Brain microvascular endothelial cell (primary cell): ENCODE measurements at regions not wholly inside any gene's neighbourhood (a gene's known extent, or its start where the extent isn't known, plus 50 kb on each side); places are given as distances from the start of the nearest gene placed in this dataset.

Experiments
- DNase-seq: peaks from one replicate; pipeline ENCODE4 v3.0.0-alpha.2; 2020
- H3K27ac ChIP-seq: fragments of 250-450 bp; sonication (Bioruptor Pico); 2 replicates; pipeline ENCODE4 v1.5.1; 2020; ENCODE audit warnings: mild to moderate bottlenecking, moderate library complexity
- H3K27me3 ChIP-seq: fragments of 250-450 bp; sonication (Bioruptor Pico); replicated peaks from 2 replicates; pipeline ENCODE4 v1.5.1; 2020; ENCODE audit warnings: mild to moderate bottlenecking
- H3K36me3 ChIP-seq: fragments of 250-450 bp; sonication (Bioruptor Pico); replicated peaks from 2 replicates; pipeline ENCODE4 v1.5.1; 2020; ENCODE audit warnings: mild to moderate bottlenecking
- H3K4me3 ChIP-seq: 2 replicates; pipeline ENCODE4 v1.5.1; 2011; ENCODE audit warnings: low read depth, mild to moderate bottlenecking, control low read depth, low read length, moderate library complexity
- in situ Hi-C: cut with HindIII; loops from 2 replicates; pipeline ENCODE4 v1.10.0; 2017; ENCODE audit warnings: low sequenced_read_pairs, low pct_ligation_motif_present
- TF ChIP-seq, protein P1 (sequence below): IDR thresholded peaks from 2 replicates; pipeline ENCODE4 v1.5.1; 2011; ENCODE audit warnings: low read depth, mild to moderate bottlenecking, moderate library complexity, low read length, control low read depth, inconsistent platforms; ENCODE audit errors: missing control alignments

- H3K27ac ChIP-seq = no peak overlapping the region
- no peak for DNase-seq
- H3K36me3 ChIP-seq = no peaks in the 10 kb centered on the region
- TF ChIP-seq, protein P1, sequence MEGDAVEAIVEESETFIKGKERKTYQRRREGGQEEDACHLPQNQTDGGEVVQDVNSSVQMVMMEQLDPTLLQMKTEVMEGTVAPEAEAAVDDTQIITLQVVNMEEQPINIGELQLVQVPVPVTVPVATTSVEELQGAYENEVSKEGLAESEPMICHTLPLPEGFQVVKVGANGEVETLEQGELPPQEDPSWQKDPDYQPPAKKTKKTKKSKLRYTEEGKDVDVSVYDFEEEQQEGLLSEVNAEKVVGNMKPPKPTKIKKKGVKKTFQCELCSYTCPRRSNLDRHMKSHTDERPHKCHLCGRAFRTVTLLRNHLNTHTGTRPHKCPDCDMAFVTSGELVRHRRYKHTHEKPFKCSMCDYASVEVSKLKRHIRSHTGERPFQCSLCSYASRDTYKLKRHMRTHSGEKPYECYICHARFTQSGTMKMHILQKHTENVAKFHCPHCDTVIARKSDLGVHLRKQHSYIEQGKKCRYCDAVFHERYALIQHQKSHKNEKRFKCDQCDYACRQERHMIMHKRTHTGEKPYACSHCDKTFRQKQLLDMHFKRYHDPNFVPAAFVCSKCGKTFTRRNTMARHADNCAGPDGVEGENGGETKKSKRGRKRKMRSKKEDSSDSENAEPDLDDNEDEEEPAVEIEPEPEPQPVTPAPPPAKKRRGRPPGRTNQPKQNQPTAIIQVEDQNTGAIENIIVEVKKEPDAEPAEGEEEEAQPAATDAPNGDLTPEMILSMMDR = no peak
- no peaks in the 10 kb centered on the region for H3K27me3 ChIP-seq
- in situ Hi-C loops = no loop called here
- H3K4me3 ChIP-seq = no peak overlapping the region
These were observed 77.3 kb upstream of the AKR1E2 start for GRCh38 chr10:4748491-4749270.

- TF ChIP-seq, protein P1 = no peak
These were observed 83.8 kb upstream of the AKR1E2 start for GRCh38 chr10:4742217-4742616.

DNA sequence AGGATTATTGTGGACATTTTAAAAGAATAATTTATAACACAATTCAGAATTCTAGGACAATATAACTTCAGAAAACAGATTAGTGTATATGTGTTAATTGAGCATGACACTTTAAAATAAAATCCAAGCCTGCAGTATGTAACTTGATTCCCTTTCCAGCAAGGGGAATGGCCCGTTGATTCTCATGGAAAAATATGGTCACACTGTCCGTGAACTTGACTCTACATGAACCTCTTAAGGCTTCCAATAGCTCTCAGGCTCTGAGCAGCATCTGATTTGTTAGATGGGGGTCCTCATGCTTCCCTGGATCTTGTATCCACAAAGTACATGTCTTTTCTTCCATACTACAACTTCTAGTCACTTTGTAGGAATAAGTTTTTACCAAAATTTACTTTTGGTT lies 85.5 kb upstream of the AKR1E2 start:
- TF ChIP-seq, protein P1 = no peak
- no peak for DNase-seq
- in situ Hi-C loops = no loop called here
- Histone ChIP-seq H3K27ac (no peak overlapping the region), H3K4me3 (no peak overlapping the region), H3K36me3 (no peaks in the 10 kb centered on the region), H3K27me3 (no peaks in the 10 kb centered on the region)

More at GRCh38 chr10:4742217-4742616, 83.8 kb upstream of the AKR1E2 start:
- Histone ChIP-seq H3K27me3 (no peaks in the 10 kb centered on the region), H3K27ac (no peak overlapping the region), H3K4me3 (no peak overlapping the region), H3K36me3 (no peaks in the 10 kb centered on the region)
- no peak for DNase-seq
- in situ Hi-C loops = no loop called here

DNA sequence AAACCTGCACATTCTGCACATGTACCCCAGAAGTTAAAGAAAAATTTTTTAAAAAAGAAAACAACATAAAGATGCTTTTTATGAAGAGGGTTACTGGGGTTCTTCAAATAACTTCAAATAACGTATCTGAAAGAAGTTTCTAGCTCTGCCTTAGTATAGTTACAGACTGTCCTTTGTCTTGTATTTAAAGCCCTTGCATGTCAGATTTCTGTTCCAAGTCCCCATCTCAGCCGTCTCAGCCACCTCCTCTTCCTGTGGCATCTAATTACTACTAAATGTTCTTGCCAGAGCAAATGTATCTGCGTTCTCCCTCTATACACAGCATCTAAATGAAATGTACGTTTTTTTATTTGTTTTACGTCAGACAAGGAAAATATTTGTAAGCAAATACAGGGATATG lies 89.4 kb upstream of the AKR1E2 start:
- H3K27ac ChIP-seq = no peak overlapping the region
- DNase-seq = no peak
- in situ Hi-C loops = no loop called here
- H3K27me3 ChIP-seq = no peaks in the 10 kb centered on the region
- no peak overlapping the region for H3K4me3 ChIP-seq
- no peaks in the 10 kb centered on the region for H3K36me3 ChIP-seq
- TF ChIP-seq, protein P1 = no peak

- no peaks in the 10 kb centered on the region for H3K27me3 ChIP-seq
- no peak for DNase-seq
- H3K27ac ChIP-seq = no peak overlapping the region
- in situ Hi-C loops = no loop called here
- no peak overlapping the region for H3K4me3 ChIP-seq
- TF ChIP-seq, protein P1 = no peak
- H3K36me3 ChIP-seq = no peaks in the 10 kb centered on the region
These were observed 89.8 kb upstream of the AKR1E2 start for GRCh38 chr10:4736183-4736582.

GRCh38 chr10:4733843-4734224 lies 92.2 kb upstream of the AKR1E2 start:
- Histone ChIP-seq H3K27ac (no peak overlapping the region), H3K27me3 (no peaks in the 10 kb centered on the region), H3K4me3 (no peak overlapping the region), H3K36me3 (no peaks in the 10 kb centered on the region)
- in situ Hi-C loops = no loop called here
- TF ChIP-seq, protein P1 = no peak
- no peak for DNase-seq
